Epithelial cell of proximal tubule (primary cell): ENCODE measurements at regions not wholly inside any gene's neighbourhood (a gene's known extent, or its start where the extent isn't known, plus 50 kb on each side); places are given as distances from the start of the nearest gene placed in this dataset.

Experiments used
- DNase-seq: peaks from one replicate; pipeline ENCODE4 v3.0.0-alpha.2; 2011; ENCODE audit warnings: low read depth
- H3K4me3 ChIP-seq: 2 replicates; pipeline ENCODE4 v1.5.1; 2011; ENCODE audit warnings: low read depth, mild to moderate bottlenecking, low read length
- TF ChIP-seq, protein P1 (sequence below): conservative IDR thresholded peaks from 2 replicates; pipeline ENCODE4 v1.5.1; 2012; ENCODE audit warnings: low read depth, mild to moderate bottlenecking, low read length

GRCh38 chr5:33268374-33268773, 172.4 kb upstream of the TARS1 start:
- no peak overlapping the region for H3K4me3 ChIP-seq
- no peak for DNase-seq
- TF ChIP-seq, protein P1, sequence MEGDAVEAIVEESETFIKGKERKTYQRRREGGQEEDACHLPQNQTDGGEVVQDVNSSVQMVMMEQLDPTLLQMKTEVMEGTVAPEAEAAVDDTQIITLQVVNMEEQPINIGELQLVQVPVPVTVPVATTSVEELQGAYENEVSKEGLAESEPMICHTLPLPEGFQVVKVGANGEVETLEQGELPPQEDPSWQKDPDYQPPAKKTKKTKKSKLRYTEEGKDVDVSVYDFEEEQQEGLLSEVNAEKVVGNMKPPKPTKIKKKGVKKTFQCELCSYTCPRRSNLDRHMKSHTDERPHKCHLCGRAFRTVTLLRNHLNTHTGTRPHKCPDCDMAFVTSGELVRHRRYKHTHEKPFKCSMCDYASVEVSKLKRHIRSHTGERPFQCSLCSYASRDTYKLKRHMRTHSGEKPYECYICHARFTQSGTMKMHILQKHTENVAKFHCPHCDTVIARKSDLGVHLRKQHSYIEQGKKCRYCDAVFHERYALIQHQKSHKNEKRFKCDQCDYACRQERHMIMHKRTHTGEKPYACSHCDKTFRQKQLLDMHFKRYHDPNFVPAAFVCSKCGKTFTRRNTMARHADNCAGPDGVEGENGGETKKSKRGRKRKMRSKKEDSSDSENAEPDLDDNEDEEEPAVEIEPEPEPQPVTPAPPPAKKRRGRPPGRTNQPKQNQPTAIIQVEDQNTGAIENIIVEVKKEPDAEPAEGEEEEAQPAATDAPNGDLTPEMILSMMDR: no peak

DNA sequence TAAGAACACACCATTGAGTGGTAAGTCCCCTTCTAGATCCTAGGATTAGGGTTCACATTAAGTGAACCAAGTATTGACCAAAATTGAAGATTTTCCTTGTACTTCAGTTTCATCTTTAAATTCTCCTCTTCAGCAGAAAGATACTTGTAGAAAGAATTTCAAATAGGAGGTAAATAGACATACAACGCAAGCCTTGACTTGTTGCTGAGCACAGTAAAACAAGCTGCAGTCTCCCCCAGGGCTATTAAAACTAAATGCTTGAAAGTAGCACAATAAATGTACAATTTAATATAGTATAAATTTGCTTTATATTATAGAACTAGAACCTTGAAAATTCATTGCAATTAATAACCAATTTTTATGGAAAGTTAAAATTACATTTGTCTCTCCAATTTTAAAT, 170.1 kb upstream of the TARS1 start:
- TF ChIP-seq, protein P1: no peak
- no peak overlapping the region for H3K4me3 ChIP-seq

GRCh38 chr5:33271606-33272005, 169.2 kb upstream of the TARS1 start:
- DNase-seq: no peak

More for the DNA sequence above, 170.1 kb upstream of the TARS1 start:
- DNase-seq: no peak

DNA sequence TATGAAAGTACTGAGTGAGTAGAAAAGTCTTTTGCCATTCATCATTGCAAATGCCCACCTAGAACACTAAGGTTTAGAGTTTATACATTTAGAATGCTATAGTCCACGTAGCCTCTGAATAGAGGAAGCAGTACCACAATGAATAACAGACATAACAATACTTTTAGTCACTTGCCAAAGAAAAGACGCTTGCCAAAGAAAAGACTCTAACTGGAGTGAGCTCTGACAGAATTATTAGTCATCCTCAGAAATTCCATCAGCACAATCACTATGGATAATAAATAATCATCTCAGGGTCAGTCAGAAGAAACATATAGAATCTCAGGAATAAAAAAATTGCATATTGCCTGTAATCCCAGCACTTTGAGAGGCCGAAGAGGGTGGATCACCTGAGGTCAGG, 168.5 kb upstream of the TARS1 start:
- TF ChIP-seq, protein P1: no peak
- H3K4me3 ChIP-seq: no peak overlapping the region
- peak; percentile 64 for DNase-seq

More at GRCh38 chr5:33271606-33272005, 169.2 kb upstream of the TARS1 start:
- TF ChIP-seq, protein P1: no peak
- no peak overlapping the region for H3K4me3 ChIP-seq

DNA sequence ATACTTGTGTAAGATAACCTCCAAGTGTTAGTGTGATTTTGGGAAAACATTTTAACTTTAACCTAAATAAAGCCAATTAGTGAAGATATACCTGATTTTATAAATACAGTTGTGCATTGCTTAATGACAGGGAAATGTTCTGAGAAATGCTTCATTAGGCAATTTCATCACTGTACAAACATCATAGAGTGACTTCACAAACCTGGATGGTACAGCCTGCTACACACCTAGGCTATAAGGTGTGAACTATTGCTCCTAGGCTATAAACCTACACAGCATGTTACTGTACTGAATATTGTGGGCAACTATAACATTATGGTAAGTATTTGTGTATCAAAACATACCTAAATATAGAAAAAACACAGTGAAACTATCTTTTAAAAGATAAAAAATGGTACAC, 166.8 kb upstream of the TARS1 start:
- TF ChIP-seq, protein P1: no peak
- H3K4me3 ChIP-seq: no peak overlapping the region
- no peak for DNase-seq

DNA sequence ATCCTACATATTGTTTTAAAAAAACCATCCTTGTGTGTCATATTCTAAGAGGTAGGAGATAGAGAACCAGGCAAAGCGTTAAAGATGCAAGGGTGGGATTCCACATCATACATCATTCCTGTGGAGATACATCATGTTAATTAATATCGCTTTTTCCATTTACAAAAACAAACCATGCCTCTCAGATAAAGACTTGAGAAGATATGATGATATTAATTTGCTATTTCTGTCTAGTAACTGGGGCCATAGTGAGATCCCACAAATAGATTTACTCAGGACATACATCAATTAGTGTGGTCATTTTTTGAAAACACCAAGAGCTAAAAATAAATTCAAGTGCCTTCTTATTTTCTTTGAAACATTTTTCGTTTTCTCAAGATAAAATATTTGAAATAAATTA, 165.4 kb upstream of the TARS1 start:
- TF ChIP-seq, protein P1: no peak
- DNase-seq: no peak
- H3K4me3 ChIP-seq: no peak overlapping the region

GRCh38 chr5:33275921-33276627, 164.7 kb upstream of the TARS1 start:
- no peak for DNase-seq

More at GRCh38 chr5:33275921-33276627, 164.7 kb upstream of the TARS1 start:
- H3K4me3 ChIP-seq: no peak overlapping the region
- TF ChIP-seq, protein P1: no peak
